ENCODE measurements at regions not wholly inside any gene's neighbourhood (a gene's known extent, or its start where the extent isn't known, plus 50 kb on each side); places are given as distances from the start of the nearest gene placed in this dataset.
"Not testable (repeated sequence)": the region's sequence is repeated elsewhere in the genome, so short reads cannot be mapped to it uniquely, and the experiment has no call there.

- CTCF ChIA-PET, result interaction anchor here (0.6 to 0.8 kb wide), 4 partner anchors 244 to 1744 kb away, joined by 3 to 4 read pairs (median 3); no protein-coding TSS in a partner anchor
- POLR2A ChIA-PET (ENCODE audit: low non-redundant PET), result no interaction called here
- no peak overlapping the region for H3K27ac ChIP-seq
- TF ChIP-seq CTCF (conservative IDR thresholded peaks at IDR 0.05; ENCODE audit: low read depth), result peak; percentile 64
- peak; percentile 10 for DNase-seq (ENCODE audit: low spot score)
These were observed 153.6 kb upstream of the INTU start for GRCh38 chr4:127479031-127479622.

- CTCF ChIA-PET, result no interaction called here
- DNase-seq (ENCODE audit: low spot score), result no peak
- TF ChIP-seq CTCF (conservative IDR thresholded peaks at IDR 0.05; ENCODE audit: low read depth), result no peak
- H3K27ac ChIP-seq, result no peak overlapping the region
- POLR2A ChIA-PET (ENCODE audit: low non-redundant PET), result no interaction called here
These were observed 150.7 kb upstream of the INTU start for GRCh38 chr4:127482049-127482448.

GRCh38 chr4:127484117-127484516 is 148.6 kb upstream of the INTU start:
- POLR2A ChIA-PET (ENCODE audit: low non-redundant PET), result no interaction called here
- no peak for TF ChIP-seq CTCF (conservative IDR thresholded peaks at IDR 0.05; ENCODE audit: low read depth)
- no peak for DNase-seq (ENCODE audit: low spot score)
- no peak overlapping the region for H3K27ac ChIP-seq
- CTCF ChIA-PET, result no interaction called here

- no peak for TF ChIP-seq CTCF (conservative IDR thresholded peaks at IDR 0.05; ENCODE audit: low read depth)
- H3K27ac ChIP-seq, result no peak overlapping the region
- no peak for DNase-seq (ENCODE audit: low spot score)
- ChIA-PET CTCF (no interaction called here), POLR2A (ENCODE audit: low non-redundant PET) (no interaction called here)
These were observed 146.5 kb upstream of the INTU start for GRCh38 chr4:127486248-127486647.

GRCh38 chr4:127491571-127491970 is 141.2 kb upstream of the INTU start:
- ChIA-PET POLR2A (ENCODE audit: low non-redundant PET) (no interaction called here), CTCF (interaction anchor here (0.6 kb wide), 1 partner anchor 472 kb away, joined by 3 read pairs; no protein-coding TSS in a partner anchor)
- no peak for DNase-seq (ENCODE audit: low spot score)
- no peak overlapping the region for H3K27ac ChIP-seq
- TF ChIP-seq CTCF (conservative IDR thresholded peaks at IDR 0.05; ENCODE audit: low read depth), result no peak

GRCh38 chr4:127496875-127497274 is 135.9 kb upstream of the INTU start:
- CTCF ChIA-PET; POLR2A ChIA-PET (ENCODE audit: low non-redundant PET); H3K27ac ChIP-seq; DNase-seq (ENCODE audit: low spot score): not testable (repeated sequence)

- ChIA-PET CTCF (interaction anchor here (0.5 kb wide), 1 partner anchor 1215 kb away, joined by 3 read pairs; no protein-coding TSS in a partner anchor), POLR2A (ENCODE audit: low non-redundant PET) (no interaction called here)
- no peak for DNase-seq (ENCODE audit: low spot score)
- TF ChIP-seq CTCF (conservative IDR thresholded peaks at IDR 0.05; ENCODE audit: low read depth), result no peak
- no peak overlapping the region for H3K27ac ChIP-seq
These were observed 134.4 kb upstream of the INTU start for GRCh38 chr4:127498366-127498765.

Data from RWPE1 (cell line).